Panc1 (cell line): ENCODE measurements at regions not wholly inside any gene's neighbourhood (a gene's known extent, or its start where the extent isn't known, plus 50 kb on each side); places are given as distances from the start of the nearest gene placed in this dataset.

ENCODE experiments used
- ATAC-seq: fragments of 200-7000 bp; cut with Tn5 transposase; 2 replicates; pipeline ENCODE4 v1.9.1; 2020; ENCODE audit warnings: mild to moderate bottlenecking, moderate library complexity
- BruUV-seq: library from RNA; stranded (reverse); fragments of 400-500 nt; replicated peaks from 2 replicates; lab custom pipeline; 2021; lab: Mats Ljungman, UMichigan
- CTCF ChIA-PET: fragments of 300-600 bp; sonication (Branson Sonifier 250); formaldehyde crosslinking; loops from one replicate; lab custom pipeline; 2022; ENCODE audit warnings: antibody characterized with exemption; lab: Charles Lee
- POLR2A ChIA-PET: fragments of 300-600 bp; sonication (Branson Sonifier 250); formaldehyde crosslinking; loops from one replicate; lab custom pipeline; 2022; ENCODE audit warnings: antibody characterized with exemption; lab: Charles Lee
- DNase-seq: peaks from one replicate; pipeline ENCODE4 v3.0.0-alpha.2; 2010; ENCODE audit warnings: low read depth, low spot score
- H3K27ac ChIP-seq: 2 replicates; pipeline ENCODE4 v1.5.1; 2011; ENCODE audit warnings: mild to moderate bottlenecking, low read length, inconsistent platforms
- H3K27me3 ChIP-seq: fragments of 200-500 bp; sonication (Bioruptor generic); 2 replicates; pipeline ENCODE4 v1.6.0; 2014; ENCODE audit warnings: low read length, inconsistent platforms; ENCODE audit not compliant: control insufficient read depth, insufficient read depth
- H3K36me3 ChIP-seq: fragments of 200-500 bp; sonication (Bioruptor generic); 2 replicates; pipeline ENCODE4 v1.5.1; 2014; ENCODE audit warnings: inconsistent platforms, mild to moderate bottlenecking, low read length, moderate library complexity; ENCODE audit not compliant: control insufficient read depth, insufficient read depth
- H3K4me1 ChIP-seq: 2 replicates; pipeline ENCODE4 v1.5.1; 2011; ENCODE audit warnings: inconsistent platforms, mild to moderate bottlenecking, low read length, moderate library complexity; ENCODE audit not compliant: control insufficient read depth, insufficient read depth
- H3K4me3 ChIP-seq, 2 experiments: 2 replicates each; pipeline ENCODE4 v1.5.1; 2011 to 2012; ENCODE audit warnings: low read depth in 2 of 2, low read length in 2 of 2, mild to moderate bottlenecking in 2 of 2, inconsistent platforms in 1 of 2, moderate library complexity in 1 of 2
- H3K9me3 ChIP-seq: fragments of 200-500 bp; sonication (Bioruptor generic); 2 replicates; pipeline ENCODE4 v1.5.1; 2014; ENCODE audit warnings: low read depth, mild to moderate bottlenecking, inconsistent platforms, low read length, moderate library complexity; ENCODE audit not compliant: control insufficient read depth, insufficient read depth
- CTCF ChIP-seq: fragments of 450-650 bp; IDR thresholded peaks from 2 replicates; pipeline ENCODE4 v1.5.1; 2017; ENCODE audit warnings: mild to moderate bottlenecking
- POLR2AphosphoS5 ChIP-seq: IDR thresholded peaks from 2 replicates; pipeline ENCODE4 v1.6.1; 2012; ENCODE audit warnings: mild to moderate bottlenecking, low read depth, low read length, moderate library complexity
- SIN3A ChIP-seq: IDR thresholded peaks from 2 replicates; pipeline ENCODE4 v1.6.1; 2012; ENCODE audit warnings: low read depth, mild to moderate bottlenecking, low read length, moderate library complexity, borderline replicate concordance; ENCODE audit not compliant: insufficient read depth
- TCF7L2 ChIP-seq: IDR thresholded peaks from 2 replicates; pipeline ENCODE4 v1.6.1; 2011; ENCODE audit warnings: mild to moderate bottlenecking, low read depth, low read length, inconsistent platforms
- in situ Hi-C: cut with HindIII; loops from 2 replicates; pipeline ENCODE4 v1.10.0; 2016; ENCODE audit warnings: low sequenced_read_pairs, low pct_unique_long_range_greater_than_20kb
- intact Hi-C: fragments of 100-400 bp; cut with micrococcal nuclease; formaldehyde crosslinking; loops from one replicate; pipeline ENCODE4 v1.10.0; 2022; ENCODE audit not compliant: unreplicated experiment
- TF ChIP-seq, protein P1 (sequence below), 2 experiments: IDR thresholded peaks; 2 replicates each; pipeline ENCODE4 v1.6.1; 2011 to 2012; ENCODE audit warnings: low read depth in 2 of 2, control low read depth in 1 of 2, low read length in 1 of 2, mild to moderate bottlenecking in 1 of 2, moderate library complexity in 1 of 2; ENCODE audit not compliant: insufficient read depth in 1 of 2

DNA sequence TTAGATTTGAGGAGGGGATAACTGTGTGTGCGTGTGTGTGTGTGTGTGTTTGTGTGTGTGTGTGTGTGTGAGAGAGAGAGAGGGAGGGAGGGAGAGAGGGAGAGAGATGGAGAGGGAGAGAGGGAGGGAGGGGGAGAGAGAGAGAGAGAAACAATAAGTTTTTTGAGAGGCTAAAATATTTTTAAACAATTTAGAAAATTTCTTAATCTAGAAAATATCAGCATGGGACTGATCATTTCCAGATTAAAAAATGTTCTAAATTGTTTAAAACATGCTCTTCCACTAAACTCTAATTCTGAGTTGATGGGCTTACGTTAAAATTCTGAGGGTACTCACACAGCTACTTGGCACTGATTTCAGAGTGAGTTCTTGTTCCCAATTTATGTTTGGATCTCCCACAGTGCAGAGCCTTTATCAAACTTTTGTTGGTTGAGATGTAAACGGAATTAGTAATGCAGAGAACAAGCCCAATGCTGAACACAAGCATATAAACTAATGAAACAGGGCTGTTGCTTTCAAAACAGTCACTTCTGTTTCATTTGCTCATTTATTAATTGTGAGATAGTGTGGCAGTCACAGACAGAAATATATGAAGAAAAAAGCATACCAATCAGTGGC lies 73.4 kb upstream of the RGS2 start:
- intact Hi-C loops, result no loop called here
- DNase-seq (no peak), ATAC-seq (no peak)
- POLR2A ChIA-PET, result no interaction called here
- Histone ChIP-seq H3K36me3 (no peaks in the 10 kb centered on the region), H3K27ac (no peak overlapping the region), H3K4me1 (no peaks in the 10 kb centered on the region), H3K4me3 (no peak overlapping the region), H3K9me3 (no peaks in the 10 kb centered on the region), H3K27me3 (no peaks in the 10 kb centered on the region; the same call in 1 of the 2 replicates)
- BruUV-seq, result no TSS peak
- in situ Hi-C loops, result no loop called here
- no peak for TF ChIP-seq SIN3A
- TF ChIP-seq, protein P1, sequence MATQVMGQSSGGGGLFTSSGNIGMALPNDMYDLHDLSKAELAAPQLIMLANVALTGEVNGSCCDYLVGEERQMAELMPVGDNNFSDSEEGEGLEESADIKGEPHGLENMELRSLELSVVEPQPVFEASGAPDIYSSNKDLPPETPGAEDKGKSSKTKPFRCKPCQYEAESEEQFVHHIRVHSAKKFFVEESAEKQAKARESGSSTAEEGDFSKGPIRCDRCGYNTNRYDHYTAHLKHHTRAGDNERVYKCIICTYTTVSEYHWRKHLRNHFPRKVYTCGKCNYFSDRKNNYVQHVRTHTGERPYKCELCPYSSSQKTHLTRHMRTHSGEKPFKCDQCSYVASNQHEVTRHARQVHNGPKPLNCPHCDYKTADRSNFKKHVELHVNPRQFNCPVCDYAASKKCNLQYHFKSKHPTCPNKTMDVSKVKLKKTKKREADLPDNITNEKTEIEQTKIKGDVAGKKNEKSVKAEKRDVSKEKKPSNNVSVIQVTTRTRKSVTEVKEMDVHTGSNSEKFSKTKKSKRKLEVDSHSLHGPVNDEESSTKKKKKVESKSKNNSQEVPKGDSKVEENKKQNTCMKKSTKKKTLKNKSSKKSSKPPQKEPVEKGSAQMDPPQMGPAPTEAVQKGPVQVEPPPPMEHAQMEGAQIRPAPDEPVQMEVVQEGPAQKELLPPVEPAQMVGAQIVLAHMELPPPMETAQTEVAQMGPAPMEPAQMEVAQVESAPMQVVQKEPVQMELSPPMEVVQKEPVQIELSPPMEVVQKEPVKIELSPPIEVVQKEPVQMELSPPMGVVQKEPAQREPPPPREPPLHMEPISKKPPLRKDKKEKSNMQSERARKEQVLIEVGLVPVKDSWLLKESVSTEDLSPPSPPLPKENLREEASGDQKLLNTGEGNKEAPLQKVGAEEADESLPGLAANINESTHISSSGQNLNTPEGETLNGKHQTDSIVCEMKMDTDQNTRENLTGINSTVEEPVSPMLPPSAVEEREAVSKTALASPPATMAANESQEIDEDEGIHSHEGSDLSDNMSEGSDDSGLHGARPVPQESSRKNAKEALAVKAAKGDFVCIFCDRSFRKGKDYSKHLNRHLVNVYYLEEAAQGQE (IDR thresholded peaks at IDR 0.05; ENCODE audit: insufficient read depth in 1 of 2, low read depth in 2 of 2, low read length in 1 of 2), result no peak
- TF ChIP-seq POLR2AphosphoS5, result no peak
- TF ChIP-seq CTCF, result no peak
- no peak for TF ChIP-seq TCF7L2
- CTCF ChIA-PET, result no interaction called here

- Histone ChIP-seq H3K4me1 (no peaks in the 10 kb centered on the region), H3K4me3 (no peak overlapping the region), H3K27ac (no peak overlapping the region), H3K9me3 (no peaks in the 10 kb centered on the region), H3K27me3 (no peaks in the 10 kb centered on the region; the same call in 1 of the 2 replicates), H3K36me3 (no peaks in the 10 kb centered on the region)
- TF ChIP-seq POLR2AphosphoS5 (no peak), TCF7L2 (no peak), CTCF (no peak), SIN3A (no peak)
- TF ChIP-seq, protein P1 (IDR thresholded peaks at IDR 0.05; ENCODE audit: insufficient read depth in 1 of 2, low read depth in 2 of 2, low read length in 1 of 2), result no peak
- ChIA-PET POLR2A (no interaction called here), CTCF (interaction anchor here (0.6 kb wide), 1 partner anchor 15 kb away, joined by 4 read pairs; no protein-coding TSS in a partner anchor)
- intact Hi-C loops (no loop called here), in situ Hi-C loops (no loop called here)
- BruUV-seq, result no TSS peak
- ATAC-seq (no peak), DNase-seq (no peak)
Measured at GRCh38 chr1:192737306-192737705, 71.5 kb upstream of the RGS2 start.
